ENCODE measurements at regions not wholly inside any gene's neighbourhood (a gene's known extent, or its start where the extent isn't known, plus 50 kb on each side); places are given as distances from the start of the nearest gene placed in this dataset.

- H3K4ac ChIP-seq (ENCODE audit: low read depth, low read length) = no peak overlapping the region
- peaks cover 13% of the 10 kb centered on the region; the same call in 1 of the 2 replicates for H3K9me3 ChIP-seq (ENCODE audit: control insufficient read depth, insufficient read depth, low read length)
- in situ Hi-C loops (cut with MboI; ENCODE audit: low sequenced_read_pairs) = no loop called here
- no peaks in the 10 kb centered on the region for H3K36me3 ChIP-seq (ENCODE audit: control insufficient read depth, insufficient read depth, low read length)
- H3K4me2 ChIP-seq (ENCODE audit: low read depth, low read length) = no peak overlapping the region
- H2BK20ac ChIP-seq (ENCODE audit: low read depth, low read length) = no peak overlapping the region
- H3K23ac ChIP-seq (ENCODE audit: low read depth, low read length) = no peak overlapping the region
- no peaks in the 10 kb centered on the region for H3K4me1 ChIP-seq (ENCODE audit: control insufficient read depth, insufficient read depth, low read length)
- ATAC-seq (ENCODE audit: low read depth) = no peak
- no CpG with 5 or more reads among the region's 3 CpGs for WGBS, 2 experiments (ENCODE audit: extremely low coverage in 2 of 2, insufficient read length in 1 of 2)
- H2BK5ac ChIP-seq (ENCODE audit: low read depth, low read length, poor library complexity, severe bottlenecking) = no peak overlapping the region
- no peaks in the 10 kb centered on the region for H4K20me1 ChIP-seq (ENCODE audit: insufficient read depth, low read length)
- CTCF ChIA-PET = no interaction called here
- no peak overlapping the region for H3K56ac ChIP-seq (ENCODE audit: extremely low read depth, insufficient read depth, low read length)
- no peak overlapping the region for H2BK120ac ChIP-seq (ENCODE audit: low read depth, low read length)
- H3K4me3 ChIP-seq (ENCODE audit: insufficient read depth, low read depth, low read length) = no peak overlapping the region
- TF ChIP-seq, protein P1, sequence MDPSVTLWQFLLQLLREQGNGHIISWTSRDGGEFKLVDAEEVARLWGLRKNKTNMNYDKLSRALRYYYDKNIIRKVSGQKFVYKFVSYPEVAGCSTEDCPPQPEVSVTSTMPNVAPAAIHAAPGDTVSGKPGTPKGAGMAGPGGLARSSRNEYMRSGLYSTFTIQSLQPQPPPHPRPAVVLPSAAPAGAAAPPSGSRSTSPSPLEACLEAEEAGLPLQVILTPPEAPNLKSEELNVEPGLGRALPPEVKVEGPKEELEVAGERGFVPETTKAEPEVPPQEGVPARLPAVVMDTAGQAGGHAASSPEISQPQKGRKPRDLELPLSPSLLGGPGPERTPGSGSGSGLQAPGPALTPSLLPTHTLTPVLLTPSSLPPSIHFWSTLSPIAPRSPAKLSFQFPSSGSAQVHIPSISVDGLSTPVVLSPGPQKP (IDR thresholded peaks at IDR 0.05; ENCODE audit: borderline replicate concordance, low read depth, low read length) = no peak
- no peak for TF ChIP-seq NFE2L2 (IDR thresholded peaks at IDR 0.05; ENCODE audit: low read depth, low read length)
- no peak for TF ChIP-seq USF2 (IDR thresholded peaks at IDR 0.05; ENCODE audit: low read depth, low read length)
- no peak for TF ChIP-seq RAD21 (IDR thresholded peaks at IDR 0.05; ENCODE audit: low read length)
- H2AFZ ChIP-seq (replicated peaks; ENCODE audit: low read length, poor library complexity) = no peak overlapping the region
- no TSS peak for BruUV-seq (replicated peaks)
- no peak overlapping the region for H4K91ac ChIP-seq (ENCODE audit: insufficient read depth, low read depth, low read length)
- POLR2A ChIA-PET (ENCODE audit: unreplicated experiment) = no interaction called here
- no peak overlapping the region for H3K9ac ChIP-seq (ENCODE audit: low read depth, low read length)
- dilution Hi-C loops (cut with HindIII; ENCODE audit: low sequenced_read_pairs, unreplicated experiment) = no loop called here
- no peak overlapping the region for H3K18ac ChIP-seq (ENCODE audit: low read depth, low read length)
- H2BK15ac ChIP-seq (ENCODE audit: low read depth, low read length) = no peak overlapping the region
- intact Hi-C loops (cut with micrococcal nuclease) = no loop called here
- H3K27ac ChIP-seq (ENCODE audit: insufficient read depth, low read length) = no peak overlapping the region
- no peak overlapping the region for H4K8ac ChIP-seq (ENCODE audit: low read depth in 2 of 2, low read length in 2 of 2)
- H3K14ac ChIP-seq (replicated peaks; ENCODE audit: low read depth, low read length) = no peak overlapping the region
- H4K5ac ChIP-seq (ENCODE audit: low read depth, low read length) = no peak overlapping the region
- H3K27me3 ChIP-seq (ENCODE audit: control insufficient read depth, insufficient read depth, low read length) = no peaks in the 10 kb centered on the region
- H2AK9ac ChIP-seq (replicated peaks; ENCODE audit: low read depth, low read length, poor library complexity) = no peak overlapping the region
- no peaks in the 10 kb centered on the region for H3K79me1 ChIP-seq (ENCODE audit: low read depth in 1 of 2, low read length in 2 of 2)
- no peak overlapping the region for H2AK5ac ChIP-seq (ENCODE audit: low read depth, low read length)
- no peaks in the 10 kb centered on the region for H3K9me1 ChIP-seq (ENCODE audit: insufficient read depth, low read length)
- no peak for DNase-seq
These were observed 129.9 kb downstream of the GALC start for GRCh38 chr14:87863047-87863446.

Measured in IMR-90 (cell line).